ENCODE measurements at regions not wholly inside any gene's neighbourhood (a gene's known extent, or its start where the extent isn't known, plus 50 kb on each side); places are given as distances from the start of the nearest gene placed in this dataset.

DNA sequence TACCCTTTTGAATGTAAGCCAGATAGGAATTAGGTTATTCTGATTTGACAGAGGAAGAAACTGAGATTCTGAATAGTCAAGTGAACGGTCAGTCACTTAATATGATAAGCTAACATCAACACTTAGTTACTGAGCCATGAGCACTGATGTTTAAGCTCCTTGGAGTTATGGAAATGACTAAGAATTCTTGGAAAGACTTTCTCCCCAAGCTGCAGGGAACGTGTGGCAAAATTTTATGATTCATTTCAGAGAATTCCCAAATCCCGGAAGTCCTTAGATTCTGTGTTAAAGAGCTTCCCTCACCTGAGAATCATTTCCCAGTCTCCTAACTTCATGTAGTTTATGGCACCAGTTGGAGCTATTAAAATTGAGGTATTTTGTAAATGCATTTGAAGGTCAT lies 330.9 kb downstream of the XPNPEP1 start:
- ATAC-seq, result no peak
- TF ChIP-seq, protein P1, sequence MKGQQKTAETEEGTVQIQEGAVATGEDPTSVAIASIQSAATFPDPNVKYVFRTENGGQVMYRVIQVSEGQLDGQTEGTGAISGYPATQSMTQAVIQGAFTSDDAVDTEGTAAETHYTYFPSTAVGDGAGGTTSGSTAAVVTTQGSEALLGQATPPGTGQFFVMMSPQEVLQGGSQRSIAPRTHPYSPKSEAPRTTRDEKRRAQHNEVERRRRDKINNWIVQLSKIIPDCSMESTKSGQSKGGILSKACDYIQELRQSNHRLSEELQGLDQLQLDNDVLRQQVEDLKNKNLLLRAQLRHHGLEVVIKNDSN (CRISPR knock-in tag; IDR thresholded peaks at IDR 0.05), result no peak
- TF ChIP-seq RORB (CRISPR knock-in tag; IDR thresholded peaks at IDR 0.05), result no peak
- TF ChIP-seq, protein P2, sequence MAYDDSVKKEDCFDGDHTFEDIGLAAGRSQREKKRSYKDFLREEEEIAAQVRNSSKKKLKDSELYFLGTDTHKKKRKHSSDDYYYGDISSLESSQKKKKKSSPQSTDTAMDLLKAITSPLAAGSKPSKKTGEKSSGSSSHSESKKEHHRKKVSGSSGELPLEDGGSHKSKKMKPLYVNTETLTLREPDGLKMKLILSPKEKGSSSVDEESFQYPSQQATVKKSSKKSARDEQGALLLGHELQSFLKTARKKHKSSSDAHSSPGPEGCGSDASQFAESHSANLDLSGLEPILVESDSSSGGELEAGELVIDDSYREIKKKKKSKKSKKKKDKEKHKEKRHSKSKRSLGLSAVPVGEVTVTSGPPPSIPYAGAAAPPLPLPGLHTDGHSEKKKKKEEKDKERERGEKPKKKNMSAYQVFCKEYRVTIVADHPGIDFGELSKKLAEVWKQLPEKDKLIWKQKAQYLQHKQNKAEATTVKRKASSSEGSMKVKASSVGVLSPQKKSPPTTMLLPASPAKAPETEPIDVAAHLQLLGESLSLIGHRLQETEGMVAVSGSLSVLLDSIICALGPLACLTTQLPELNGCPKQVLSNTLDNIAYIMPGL (CRISPR knock-in tag; IDR thresholded peaks at IDR 0.05), result no peak
- TF ChIP-seq CREM (CRISPR knock-in tag; IDR thresholded peaks at IDR 0.05), result no peak
- TF ChIP-seq, protein P3, sequence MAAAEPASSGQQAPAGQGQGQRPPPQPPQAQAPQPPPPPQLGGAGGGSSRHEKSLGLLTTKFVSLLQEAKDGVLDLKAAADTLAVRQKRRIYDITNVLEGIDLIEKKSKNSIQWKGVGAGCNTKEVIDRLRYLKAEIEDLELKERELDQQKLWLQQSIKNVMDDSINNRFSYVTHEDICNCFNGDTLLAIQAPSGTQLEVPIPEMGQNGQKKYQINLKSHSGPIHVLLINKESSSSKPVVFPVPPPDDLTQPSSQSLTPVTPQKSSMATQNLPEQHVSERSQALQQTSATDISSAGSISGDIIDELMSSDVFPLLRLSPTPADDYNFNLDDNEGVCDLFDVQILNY (CRISPR knock-in tag; IDR thresholded peaks at IDR 0.05), result no peak
- no peak for TF ChIP-seq ETV6 (CRISPR knock-in tag; IDR thresholded peaks at IDR 0.05)
- TF ChIP-seq ZNF138 (CRISPR knock-in tag; conservative IDR thresholded peaks at IDR 0.05), result no peak
- TF ChIP-seq, protein P4, sequence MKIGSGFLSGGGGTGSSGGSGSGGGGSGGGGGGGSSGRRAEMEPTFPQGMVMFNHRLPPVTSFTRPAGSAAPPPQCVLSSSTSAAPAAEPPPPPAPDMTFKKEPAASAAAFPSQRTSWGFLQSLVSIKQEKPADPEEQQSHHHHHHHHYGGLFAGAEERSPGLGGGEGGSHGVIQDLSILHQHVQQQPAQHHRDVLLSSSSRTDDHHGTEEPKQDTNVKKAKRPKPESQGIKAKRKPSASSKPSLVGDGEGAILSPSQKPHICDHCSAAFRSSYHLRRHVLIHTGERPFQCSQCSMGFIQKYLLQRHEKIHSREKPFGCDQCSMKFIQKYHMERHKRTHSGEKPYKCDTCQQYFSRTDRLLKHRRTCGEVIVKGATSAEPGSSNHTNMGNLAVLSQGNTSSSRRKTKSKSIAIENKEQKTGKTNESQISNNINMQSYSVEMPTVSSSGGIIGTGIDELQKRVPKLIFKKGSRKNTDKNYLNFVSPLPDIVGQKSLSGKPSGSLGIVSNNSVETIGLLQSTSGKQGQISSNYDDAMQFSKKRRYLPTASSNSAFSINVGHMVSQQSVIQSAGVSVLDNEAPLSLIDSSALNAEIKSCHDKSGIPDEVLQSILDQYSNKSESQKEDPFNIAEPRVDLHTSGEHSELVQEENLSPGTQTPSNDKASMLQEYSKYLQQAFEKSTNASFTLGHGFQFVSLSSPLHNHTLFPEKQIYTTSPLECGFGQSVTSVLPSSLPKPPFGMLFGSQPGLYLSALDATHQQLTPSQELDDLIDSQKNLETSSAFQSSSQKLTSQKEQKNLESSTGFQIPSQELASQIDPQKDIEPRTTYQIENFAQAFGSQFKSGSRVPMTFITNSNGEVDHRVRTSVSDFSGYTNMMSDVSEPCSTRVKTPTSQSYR (CRISPR knock-in tag; IDR thresholded peaks at IDR 0.05), result no peak
- TF ChIP-seq, protein P5, sequence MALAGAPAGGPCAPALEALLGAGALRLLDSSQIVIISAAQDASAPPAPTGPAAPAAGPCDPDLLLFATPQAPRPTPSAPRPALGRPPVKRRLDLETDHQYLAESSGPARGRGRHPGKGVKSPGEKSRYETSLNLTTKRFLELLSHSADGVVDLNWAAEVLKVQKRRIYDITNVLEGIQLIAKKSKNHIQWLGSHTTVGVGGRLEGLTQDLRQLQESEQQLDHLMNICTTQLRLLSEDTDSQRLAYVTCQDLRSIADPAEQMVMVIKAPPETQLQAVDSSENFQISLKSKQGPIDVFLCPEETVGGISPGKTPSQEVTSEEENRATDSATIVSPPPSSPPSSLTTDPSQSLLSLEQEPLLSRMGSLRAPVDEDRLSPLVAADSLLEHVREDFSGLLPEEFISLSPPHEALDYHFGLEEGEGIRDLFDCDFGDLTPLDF (CRISPR knock-in tag; IDR thresholded peaks at IDR 0.05), result no peak
- no peak for TF ChIP-seq JUN (CRISPR knock-in tag; IDR thresholded peaks at IDR 0.05)
- TF ChIP-seq RELA (CRISPR knock-in tag; IDR thresholded peaks at IDR 0.05; ENCODE audit: borderline replicate concordance), result no peak
- no peak for TF ChIP-seq ZNF263 (CRISPR knock-in tag; IDR thresholded peaks at IDR 0.05; ENCODE audit: low read depth)
- ChIA-PET POLR2A (no interaction called here), CTCF (no interaction called here)
- DNase-seq (ENCODE audit: low spot score), result no peak
- peaks cover 6% of the 10 kb centered on the region for H3K4me1 Mint-ChIP-seq
- H3K4me3 Mint-ChIP-seq, result no peak overlapping the region
- H3K27ac Mint-ChIP-seq, result no peak overlapping the region
- peaks cover 22% of the 10 kb centered on the region for H3K9me3 Mint-ChIP-seq
- H3K27me3 Mint-ChIP-seq (ENCODE audit: low read depth), result no peaks in the 10 kb centered on the region
- no peaks in the 10 kb centered on the region; the same call in 1 of the 2 replicates for H3K36me3 Mint-ChIP-seq

DNA sequence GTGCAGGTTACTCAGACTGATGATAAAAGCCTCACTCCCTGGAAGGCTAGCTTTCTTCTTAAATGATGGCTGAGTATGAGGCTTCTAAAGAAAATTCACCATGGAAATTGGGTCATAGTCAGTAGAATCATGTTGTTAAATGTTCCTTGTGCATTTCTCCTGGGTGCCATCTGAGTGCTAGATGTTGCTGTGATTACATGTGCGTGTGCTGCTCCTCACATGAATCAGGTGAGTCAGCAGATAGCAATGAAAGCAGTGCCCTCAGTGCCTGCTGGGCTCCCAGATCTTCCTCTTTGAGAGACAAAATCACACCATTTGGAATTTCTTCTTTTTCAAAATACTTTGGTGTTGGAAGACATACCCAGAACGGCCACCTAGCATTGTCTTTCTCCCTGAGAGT lies 331.7 kb downstream of the XPNPEP1 start:
- no peaks in the 10 kb centered on the region for H3K36me3 Mint-ChIP-seq
- no peak overlapping the region for H3K4me3 Mint-ChIP-seq
- ATAC-seq (0 out of 2 replicates have a peak, but pooled peaks have one; percentile 19), DNase-seq (ENCODE audit: low spot score) (no peak)
- peaks cover 6% of the 10 kb centered on the region for H3K4me1 Mint-ChIP-seq
- CTCF ChIA-PET, result no interaction called here
- H3K27ac Mint-ChIP-seq, result no peak overlapping the region
- H3K9me3 Mint-ChIP-seq, result peaks cover 17% of the 10 kb centered on the region; the same call in 1 of the 2 replicates
- no peaks in the 10 kb centered on the region for H3K27me3 Mint-ChIP-seq (ENCODE audit: low read depth)
- no peak for TF ChIP-seq ZNF317 (CRISPR knock-in tag; IDR thresholded peaks at IDR 0.05; ENCODE audit: borderline replicate concordance, low read depth)
- TF ChIP-seq, protein P6, sequence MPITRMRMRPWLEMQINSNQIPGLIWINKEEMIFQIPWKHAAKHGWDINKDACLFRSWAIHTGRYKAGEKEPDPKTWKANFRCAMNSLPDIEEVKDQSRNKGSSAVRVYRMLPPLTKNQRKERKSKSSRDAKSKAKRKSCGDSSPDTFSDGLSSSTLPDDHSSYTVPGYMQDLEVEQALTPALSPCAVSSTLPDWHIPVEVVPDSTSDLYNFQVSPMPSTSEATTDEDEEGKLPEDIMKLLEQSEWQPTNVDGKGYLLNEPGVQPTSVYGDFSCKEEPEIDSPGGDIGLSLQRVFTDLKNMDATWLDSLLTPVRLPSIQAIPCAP (CRISPR knock-in tag; IDR thresholded peaks at IDR 0.05), result no peak
- TF ChIP-seq, protein P7, sequence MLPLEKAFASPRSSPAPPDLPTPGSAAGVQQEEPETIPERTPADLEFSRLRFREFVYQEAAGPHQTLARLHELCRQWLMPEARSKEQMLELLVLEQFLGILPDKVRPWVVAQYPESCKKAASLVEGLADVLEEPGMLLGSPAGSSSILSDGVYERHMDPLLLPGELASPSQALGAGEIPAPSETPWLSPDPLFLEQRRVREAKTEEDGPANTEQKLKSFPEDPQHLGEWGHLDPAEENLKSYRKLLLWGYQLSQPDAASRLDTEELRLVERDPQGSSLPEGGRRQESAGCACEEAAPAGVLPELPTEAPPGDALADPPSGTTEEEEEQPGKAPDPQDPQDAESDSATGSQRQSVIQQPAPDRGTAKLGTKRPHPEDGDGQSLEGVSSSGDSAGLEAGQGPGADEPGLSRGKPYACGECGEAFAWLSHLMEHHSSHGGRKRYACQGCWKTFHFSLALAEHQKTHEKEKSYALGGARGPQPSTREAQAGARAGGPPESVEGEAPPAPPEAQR (CRISPR knock-in tag; IDR thresholded peaks at IDR 0.05), result no peak
- TF ChIP-seq RORB (CRISPR knock-in tag; IDR thresholded peaks at IDR 0.05), result no peak
- TF ChIP-seq, protein P8, sequence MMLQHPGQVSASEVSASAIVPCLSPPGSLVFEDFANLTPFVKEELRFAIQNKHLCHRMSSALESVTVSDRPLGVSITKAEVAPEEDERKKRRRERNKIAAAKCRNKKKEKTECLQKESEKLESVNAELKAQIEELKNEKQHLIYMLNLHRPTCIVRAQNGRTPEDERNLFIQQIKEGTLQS (CRISPR knock-in tag; conservative IDR thresholded peaks at IDR 0.05), result no peak
- POLR2A ChIA-PET, result no interaction called here

All from WTC11 (cell line).